HCT116 (cell line): ENCODE measurements at regions not wholly inside any gene's neighbourhood (a gene's known extent, or its start where the extent isn't known, plus 50 kb on each side); places are given as distances from the start of the nearest gene placed in this dataset.
"Not testable (repeated sequence)": the region's sequence is repeated elsewhere in the genome, so short reads cannot be mapped to it uniquely, and the experiment has no call there.

Experiments
- ATAC-seq: fragments of 200-7000 bp; cut with Tn5 transposase; 2 replicates; pipeline ENCODE4 v1.9.1; 2020; ENCODE audit warnings: mild to moderate bottlenecking, moderate library complexity
- BruUV-seq: library from RNA; stranded (reverse); fragments of 400-500 nt; replicated peaks from 2 replicates; lab custom pipeline; 2021; lab: Mats Ljungman, UMichigan
- CTCF ChIA-PET: fragments of 300-600 bp; sonication (Branson Sonifier 250); formaldehyde crosslinking; loops from one replicate; lab custom pipeline; 2021; ENCODE audit warnings: antibody characterized with exemption; lab: Charles Lee
- POLR2A ChIA-PET: fragments of 300-600, 350-600 bp; sonication (Branson Sonifier 250); formaldehyde crosslinking; loops from one replicate; lab custom pipeline; 2021; ENCODE audit warnings: antibody characterized with exemption; lab: Charles Lee
- RAD21 ChIA-PET, 2 experiments: fragments of 300-600 bp; sonication (Branson Sonifier 250); formaldehyde crosslinking; loops; one replicate each; lab custom pipeline; 2023; ENCODE audit warnings: low total read pairs in 2 of 2; ENCODE audit not compliant: uncharacterized antibody in 2 of 2, unreplicated experiment in 2 of 2, low non-redundant PET in 1 of 2; lab: Charles Lee
- DNase-seq: peaks from one replicate; pipeline ENCODE4 v3.0.0-alpha.2; 2010; ENCODE audit warnings: low read depth, low spot score
- H2AFZ ChIP-seq: fragments of 200-600 bp; shearing (Covaris generic), sonication (generic); 2 replicates; pipeline ENCODE4 v1.6.1; 2017; ENCODE audit warnings: low read depth, mixed run types, mixed read lengths, antibody characterized with exemption, low read length; ENCODE audit not compliant: poor library complexity, severe bottlenecking
- H3K27ac ChIP-seq: 2 replicates; pipeline ENCODE4 v1.5.1; 2012; ENCODE audit warnings: low read depth, low read length
- H3K27me3 ChIP-seq: fragments of 200-600 bp; sonication (generic); 2 replicates; pipeline ENCODE4 v1.6.1; 2016; ENCODE audit warnings: mixed run types, low read length, mixed read lengths; ENCODE audit not compliant: insufficient read depth
- H3K36me3 ChIP-seq, 2 experiments: fragments of 200-500 bp in 1 of 2; fragments of 200-600 bp in 1 of 2; sonication (Bioruptor generic) in 1 of 2; sonication (generic) in 1 of 2; 2 replicates each; pipeline versions ENCODE4 v1.5.1 to v1.6.1; 2014 to 2016; ENCODE audit warnings: low read length in 2 of 2, inconsistent platforms in 1 of 2, mixed read lengths in 1 of 2, mixed run types in 1 of 2; ENCODE audit not compliant: insufficient read depth in 2 of 2, control insufficient read depth in 1 of 2
- H3K4me1 ChIP-seq, 2 experiments: fragments of 200-600 bp in 1 of 2; sonication (generic) in 1 of 2; 2 replicates each; pipeline versions ENCODE4 v1.5.1 to v1.6.1; 2012 to 2017; ENCODE audit warnings: low read length in 2 of 2, inconsistent platforms in 1 of 2, mild to moderate bottlenecking in 1 of 2, mixed read lengths in 1 of 2, mixed run types in 1 of 2, moderate library complexity in 1 of 2; ENCODE audit not compliant: insufficient read depth in 2 of 2, control insufficient read depth in 1 of 2
- H3K4me2 ChIP-seq: fragments of 200-600 bp; sonication (generic); 2 replicates; pipeline ENCODE4 v1.6.1; 2017; ENCODE audit warnings: mixed run types, low read length, mixed read lengths
- H3K4me3 ChIP-seq, 2 experiments: fragments of 200-600 bp in 1 of 2; sonication (generic) in 1 of 2; replicated peaks in 1 of 2; 2 replicates each; pipeline ENCODE4 v1.5.1; 2011 to 2016; ENCODE audit warnings: low read length in 2 of 2, control low read depth in 1 of 2, low read depth in 1 of 2, mild to moderate bottlenecking in 1 of 2, mixed read lengths in 1 of 2, mixed run types in 1 of 2
- H3K79me2 ChIP-seq: fragments of 200-600 bp; sonication (generic); 2 replicates; pipeline ENCODE4 v1.6.1; 2017; ENCODE audit warnings: mild to moderate bottlenecking, mixed run types, low read length, moderate library complexity, mixed read lengths; ENCODE audit not compliant: insufficient read depth
- H3K9ac ChIP-seq: fragments of 200-600 bp; sonication (generic); 2 replicates; pipeline ENCODE4 v1.6.1; 2016; ENCODE audit warnings: low read length, mixed read lengths
- H3K9me2 ChIP-seq: fragments of 200-600 bp; sonication (generic), shearing (Covaris generic); 2 replicates; pipeline ENCODE4 v1.6.1; 2017; ENCODE audit warnings: mixed run types, mild to moderate bottlenecking, moderate library complexity; ENCODE audit not compliant: insufficient read depth
- H3K9me3 ChIP-seq, 2 experiments: fragments of 200-500 bp in 1 of 2; fragments of 200-600 bp in 1 of 2; sonication (Bioruptor generic) in 1 of 2; sonication (generic) in 1 of 2; 2 replicates each; pipeline ENCODE4 v1.6.1; 2014 to 2017; ENCODE audit warnings: low read length in 2 of 2, mixed read lengths in 2 of 2, inconsistent platforms in 1 of 2, low read depth in 1 of 2, mild to moderate bottlenecking in 1 of 2, mixed run types in 1 of 2, moderate library complexity in 1 of 2; ENCODE audit not compliant: control insufficient read depth in 1 of 2, insufficient read depth in 1 of 2
- H4K20me1 ChIP-seq: fragments of 200-600 bp; sonication (generic), shearing (Covaris generic); 2 replicates; pipeline ENCODE4 v1.6.1; 2017; ENCODE audit warnings: mixed run types, mild to moderate bottlenecking, moderate library complexity; ENCODE audit not compliant: insufficient read depth
- EZH2phosphoT487 ChIP-seq: fragments of 200-600 bp; IDR thresholded peaks from 2 replicates; pipeline ENCODE4 v1.6.1; 2018; ENCODE audit warnings: antibody characterized with exemption, borderline replicate concordance
- RAD21 ChIP-seq: IDR thresholded peaks from 2 replicates; pipeline ENCODE4 v1.6.1; 2012; ENCODE audit warnings: low read depth, mild to moderate bottlenecking
- TCF7L2 ChIP-seq: IDR thresholded peaks from 2 replicates; pipeline ENCODE4 v1.7.0; 2011; ENCODE audit warnings: borderline replicate concordance, inconsistent platforms; ENCODE audit not compliant: insufficient read depth, insufficient read length; ENCODE audit errors: extremely low read depth
- YY1 ChIP-seq: IDR thresholded peaks from 2 replicates; pipeline ENCODE4 v1.6.1; 2011; ENCODE audit warnings: low read length, low read depth, moderate library complexity, mild to moderate bottlenecking; ENCODE audit not compliant: insufficient replicate concordance; ENCODE audit errors: extremely low read depth
- ZFX ChIP-seq: fragments of 450-650 bp; IDR thresholded peaks from 2 replicates; pipeline ENCODE4 v1.6.1; 2017
- intact Hi-C: fragments of 100-400 bp; cut with micrococcal nuclease; formaldehyde crosslinking; loops from 2 replicates; pipeline ENCODE4 v1.10.0; 2022

DNA sequence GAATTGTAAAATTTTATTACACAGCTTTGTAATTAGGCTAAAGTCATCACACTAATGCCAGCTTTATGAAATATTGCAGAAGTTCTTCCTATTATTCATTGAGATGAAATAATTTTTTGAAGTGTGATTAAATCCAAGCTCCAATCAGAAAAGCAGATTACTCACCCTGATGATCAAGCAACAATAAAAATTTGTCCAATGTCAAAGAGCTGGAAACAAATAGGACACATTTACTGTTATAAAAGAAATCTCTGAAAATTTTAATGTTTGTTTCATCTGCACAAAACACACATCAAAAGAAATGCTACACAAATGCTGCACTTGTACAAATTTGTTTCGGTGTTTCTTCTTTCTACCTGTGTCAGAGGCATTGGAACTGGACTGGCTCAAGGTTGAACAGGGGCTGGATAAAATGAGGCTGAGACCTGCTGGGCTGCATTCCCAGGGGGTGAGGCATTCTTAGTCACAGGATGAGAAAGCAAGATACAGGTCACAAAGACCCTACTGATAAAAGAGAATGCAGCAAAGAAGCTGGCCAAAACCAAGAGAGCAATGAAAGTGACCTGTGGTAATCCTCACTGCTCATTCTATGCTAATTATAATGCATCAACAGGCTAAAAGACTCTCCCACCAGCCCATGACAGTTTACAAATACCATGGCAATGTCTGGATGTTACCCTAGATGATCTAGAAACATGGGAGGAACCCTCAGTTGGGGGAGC lies 78.3 kb downstream of the GASK1B start (continued):
- peak; percentile 67 for TF ChIP-seq TCF7L2
- peak; percentile 42 for TF ChIP-seq YY1
- no peak for TF ChIP-seq EZH2phosphoT487
- TF ChIP-seq ZFX = no peak

DNA sequence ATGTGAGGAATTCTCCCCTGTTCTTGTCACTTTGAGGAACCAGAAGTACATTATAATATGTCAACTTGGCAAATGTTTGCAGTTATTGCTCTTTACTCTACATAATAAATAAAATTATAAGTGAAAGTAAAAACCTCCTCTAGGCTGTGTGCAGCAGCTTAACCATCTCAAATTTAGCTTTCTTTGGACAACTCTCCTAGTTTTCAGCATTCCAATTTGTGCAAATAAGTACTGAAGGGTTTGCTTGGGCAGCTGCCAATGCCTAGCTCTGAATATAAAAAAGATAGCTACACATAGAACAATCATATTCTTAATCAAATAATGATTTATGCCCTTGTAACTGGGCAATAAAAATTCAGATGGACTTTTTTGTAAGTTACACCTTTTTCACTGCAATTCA lies 82.5 kb downstream of the GASK1B start:
- H2AFZ ChIP-seq = no peak overlapping the region
- no peak for TF ChIP-seq RAD21
- H3K9ac ChIP-seq = no peak overlapping the region
- H3K4me1 ChIP-seq = peaks cover 21 to 31% of the 10 kb centered on the region in 2 experiments
- H3K9me2 ChIP-seq = no peaks in the 10 kb centered on the region
- no peak overlapping the region for H3K4me2 ChIP-seq
- intact Hi-C loops = loop anchor here (5.0 kb wide), 1 partner anchor 72 kb away; no protein-coding TSS in a partner anchor
- no peaks in the 10 kb centered on the region for H4K20me1 ChIP-seq
- H3K27ac ChIP-seq = no peak overlapping the region
- ChIA-PET RAD21 (no interaction called here), CTCF (no interaction called here), POLR2A (no interaction called here)
- no peak for ATAC-seq
- no peaks in the 10 kb centered on the region for H3K79me2 ChIP-seq
- no peaks in the 10 kb centered on the region for H3K27me3 ChIP-seq
- no TSS peak for BruUV-seq
- no peak for DNase-seq
- H3K4me3 ChIP-seq = no peak overlapping the region
- H3K9me3 ChIP-seq = no peaks in the 10 kb centered on the region
- no peaks in the 10 kb centered on the region for H3K36me3 ChIP-seq

- H4K20me1 ChIP-seq, H3K27ac ChIP-seq, H3K9me3 ChIP-seq, ATAC-seq, H3K36me3 ChIP-seq, H2AFZ ChIP-seq, H3K27me3 ChIP-seq, CTCF ChIA-PET, H3K4me3 ChIP-seq, H3K9ac ChIP-seq, H3K4me2 ChIP-seq, DNase-seq, H3K79me2 ChIP-seq, H3K9me2 ChIP-seq, POLR2A ChIA-PET, BruUV-seq, RAD21 ChIA-PET: not testable (repeated sequence)
- intact Hi-C loops = loop anchor here (5.0 kb wide), 1 partner anchor 72 kb away; no protein-coding TSS in a partner anchor
- peaks cover 18 to 27% of the 10 kb centered on the region in 2 experiments for H3K4me1 ChIP-seq
Measured at GRCh38 chr4:158089897-158090296, 82.9 kb downstream of the GASK1B start.
